ENCODE measurements at regions not wholly inside any gene's neighbourhood (a gene's known extent, or its start where the extent isn't known, plus 50 kb on each side); places are given as distances from the start of the nearest gene placed in this dataset.
A peak's percentile ranks its signal among the peaks of the same experiment; 100 is the strongest.
"Not testable (repeated sequence)": the region's sequence is repeated elsewhere in the genome, so short reads cannot be mapped to it uniquely, and the experiment has no call there.

- DNase-seq (ENCODE audit: low read depth): no peak
- TF ChIP-seq CTCF (conservative IDR thresholded peaks at IDR 0.05; ENCODE audit: low read depth, low read length): no peak
- no peak overlapping the region for H3K4me3 ChIP-seq (ENCODE audit: low read length)
Observed at GRCh38 chr7:104264285-104264684, 56.5 kb upstream of the ORC5 start.

- DNase-seq (ENCODE audit: low read depth): no peak
- peak; percentile 68 for TF ChIP-seq CTCF (conservative IDR thresholded peaks at IDR 0.05; ENCODE audit: low read depth, low read length)
- H3K4me3 ChIP-seq (ENCODE audit: low read length): no peak overlapping the region
Observed at GRCh38 chr7:104267701-104268368, 60.0 kb upstream of the ORC5 start.

GRCh38 chr7:104271948-104272347 lies 56.5 kb upstream of the LHFPL3 start:
- no peak overlapping the region for H3K4me3 ChIP-seq (ENCODE audit: low read length)
- TF ChIP-seq CTCF (conservative IDR thresholded peaks at IDR 0.05; ENCODE audit: low read depth, low read length): no peak
- DNase-seq (ENCODE audit: low read depth): no peak

- DNase-seq (ENCODE audit: low read depth): no peak
- TF ChIP-seq CTCF (conservative IDR thresholded peaks at IDR 0.05; ENCODE audit: low read depth, low read length): peak; percentile 77
- H3K4me3 ChIP-seq (ENCODE audit: low read length): no peak overlapping the region
Observed at GRCh38 chr7:104272767-104273384, 55.5 kb upstream of the LHFPL3 start.

- no peak for TF ChIP-seq CTCF (conservative IDR thresholded peaks at IDR 0.05; ENCODE audit: low read depth, low read length)
- H3K4me3 ChIP-seq (ENCODE audit: low read length): no peak overlapping the region
- no peak for DNase-seq (ENCODE audit: low read depth)
Observed at GRCh38 chr7:104275900-104276299, 52.5 kb upstream of the LHFPL3 start.

GRCh38 chr7:104276730-104277129 lies 51.7 kb upstream of the LHFPL3 start:
- H3K4me3 ChIP-seq (ENCODE audit: low read length); DNase-seq (ENCODE audit: low read depth): not testable (repeated sequence)

Measured in retinal pigment epithelial cell (primary cell).